Esophagus (tissue), 2 donors: ENCODE measurements at regions not wholly inside any gene's neighbourhood (a gene's known extent, or its start where the extent isn't known, plus 50 kb on each side); places are given as distances from the start of the nearest gene placed in this dataset.

Experiments used
- H3K27ac ChIP-seq, 2 donors: one replicate each; pipeline ENCODE4 v1.5.1; 2013; ENCODE audit warnings: low read depth in 2 of 2, mild to moderate bottlenecking in 2 of 2, inconsistent platforms in 1 of 2, low read length in 1 of 2, moderate library complexity in 1 of 2
- H3K27me3 ChIP-seq, 2 donors: one replicate each; pipeline ENCODE4 v1.6.1; 2013; ENCODE audit warnings: low read length in 2 of 2, control low read depth in 1 of 2, mild to moderate bottlenecking in 1 of 2; ENCODE audit not compliant: insufficient read depth in 2 of 2, control insufficient read depth in 1 of 2
- H3K36me3 ChIP-seq, 2 donors: one replicate each; pipeline ENCODE4 v1.6.1; 2013; ENCODE audit warnings: low read length in 1 of 2; ENCODE audit not compliant: control insufficient read depth in 2 of 2, insufficient read depth in 2 of 2
- H3K4me1 ChIP-seq, 2 donors: one replicate each; pipeline ENCODE4 v1.6.1; 2013; ENCODE audit warnings: low read length in 1 of 2; ENCODE audit not compliant: control insufficient read depth in 2 of 2, insufficient read depth in 2 of 2
- H3K4me3 ChIP-seq, 2 donors: one replicate each; pipeline ENCODE4 v1.5.1; 2013; ENCODE audit warnings: low read length in 2 of 2, mild to moderate bottlenecking in 2 of 2, low read depth in 1 of 2, moderate library complexity in 1 of 2
- H3K9me3 ChIP-seq, 2 donors: one replicate each; pipeline ENCODE4 v1.6.1; 2013; ENCODE audit warnings: mild to moderate bottlenecking in 2 of 2, low read depth in 1 of 2, low read length in 1 of 2, moderate library complexity in 1 of 2; ENCODE audit not compliant: control insufficient read depth in 2 of 2, insufficient read depth in 1 of 2
- WGBS, 2 donors: extraction: QIAGEN DNeasy Blood & Tissue Kit; methylation state at CpG; one replicate each; pipeline ENCODE4 v1.1.7; 2013; 5-methylcytosine and 5-hydroxymethylcytosine counted together
- donor health status: healthy with polysubstance abuse.
- donor health status: Bipolar disorder and iron deficiency.

DNA sequence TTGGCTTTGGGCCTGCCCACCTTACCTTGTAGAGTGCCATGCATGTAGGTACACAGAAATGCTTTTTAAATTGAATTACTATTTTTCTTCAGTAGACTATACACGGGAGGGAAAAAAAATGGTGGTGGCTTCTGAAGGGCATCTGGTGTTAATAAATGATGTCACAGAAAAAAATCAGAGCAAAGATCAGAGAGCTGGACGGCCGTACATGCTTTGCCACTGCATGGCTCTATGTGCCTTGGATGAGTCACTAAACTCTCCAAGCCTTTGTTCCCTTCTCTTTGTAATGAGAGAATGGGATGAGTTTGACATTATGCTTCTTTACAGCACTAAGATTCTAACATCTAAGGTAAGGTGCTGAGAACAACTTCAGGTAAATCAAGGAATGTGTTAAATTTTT, 376.4 kb upstream of the DDHD1 start:
- H3K27me3 ChIP-seq: no peaks in the 10 kb centered on the region
- H3K4me1 ChIP-seq: no peaks in the 10 kb centered on the region
- H3K9me3 ChIP-seq: no peaks in the 10 kb centered on the region
- WGBS, 2 donors: 79 to 81% methylated on average over 3 of the region's 3 CpGs
- H3K27ac ChIP-seq: no peak overlapping the region
- H3K36me3 ChIP-seq: no peaks in the 10 kb centered on the region
- H3K4me3 ChIP-seq: no peak overlapping the region

DNA sequence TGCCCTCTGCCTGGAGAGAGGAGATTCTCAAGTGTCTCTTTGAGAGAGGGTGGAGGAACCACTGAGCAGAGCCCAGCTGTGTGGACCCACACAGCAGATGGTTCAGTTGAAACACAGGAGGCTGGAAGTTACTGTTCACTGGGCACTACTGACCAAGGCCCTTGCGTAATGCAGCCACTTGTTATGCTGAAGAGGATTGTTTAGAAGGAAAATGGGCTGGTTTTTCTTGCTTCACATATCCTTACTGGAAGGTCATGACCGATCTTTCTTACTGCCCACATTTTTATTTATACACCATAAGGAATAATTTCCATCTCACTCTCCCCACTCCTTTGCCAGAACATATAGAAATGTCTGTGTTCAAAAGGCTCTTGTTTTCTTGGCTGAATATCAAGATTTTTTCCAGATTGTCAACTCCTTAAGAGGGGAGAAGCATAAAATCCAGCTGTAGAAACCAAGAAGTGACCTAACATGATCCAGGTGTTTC, 375.1 kb upstream of the DDHD1 start:
- WGBS, 2 donors: 87 to 89% methylated on average over 2 of the region's 2 CpGs
- Histone ChIP-seq H3K4me1 (no peaks in the 10 kb centered on the region), H3K27ac (no peak overlapping the region), H3K4me3 (no peak overlapping the region), H3K36me3 (no peaks in the 10 kb centered on the region), H3K9me3 (no peaks in the 10 kb centered on the region), H3K27me3 (no peaks in the 10 kb centered on the region)

GRCh38 chr14:53526200-53526599, 373.1 kb upstream of the DDHD1 start:
- H3K36me3 ChIP-seq: no peaks in the 10 kb centered on the region
- H3K4me1 ChIP-seq: no peaks in the 10 kb centered on the region
- WGBS, 2 donors: 74 to 75% methylated on average over 3 of the region's 3 CpGs
- H3K9me3 ChIP-seq: no peaks in the 10 kb centered on the region
- H3K27me3 ChIP-seq: no peaks in the 10 kb centered on the region
- no peak overlapping the region for H3K27ac ChIP-seq
- H3K4me3 ChIP-seq: no peak overlapping the region

GRCh38 chr14:53525608-53526007, 372.5 kb upstream of the DDHD1 start:
- Histone ChIP-seq H3K9me3 (no peaks in the 10 kb centered on the region), H3K4me3 (no peak overlapping the region), H3K27ac (no peak overlapping the region), H3K4me1 (no peaks in the 10 kb centered on the region), H3K36me3 (no peaks in the 10 kb centered on the region), H3K27me3 (no peaks in the 10 kb centered on the region)
- 75 to 82% methylated on average over 2 of the region's 2 CpGs for WGBS, 2 donors

DNA sequence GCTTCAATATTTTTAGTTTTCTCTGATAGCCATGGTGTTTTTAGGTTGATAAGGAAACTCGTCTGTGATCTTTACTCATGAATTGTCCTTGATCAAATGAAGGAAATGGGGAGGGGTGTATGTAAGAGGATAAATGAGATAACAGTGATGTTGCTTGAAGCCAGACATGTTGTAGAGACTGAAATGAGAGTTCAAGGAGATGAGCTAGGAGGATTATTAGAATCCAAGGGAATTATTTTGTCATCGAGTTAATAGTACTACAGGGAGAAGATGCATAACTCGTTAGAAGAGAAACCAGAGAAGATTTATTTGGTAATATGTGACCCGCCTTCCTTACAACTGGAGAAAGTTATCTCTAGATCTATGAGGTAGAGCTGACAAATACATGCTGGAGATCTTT, 371.3 kb upstream of the DDHD1 start:
- Histone ChIP-seq H3K4me3 (no peak overlapping the region), H3K27me3 (no peaks in the 10 kb centered on the region), H3K36me3 (no peaks in the 10 kb centered on the region), H3K9me3 (no peaks in the 10 kb centered on the region), H3K27ac (no peak overlapping the region), H3K4me1 (no peaks in the 10 kb centered on the region)
- 82 to 84% methylated on average over 4 of the region's 4 CpGs for WGBS, 2 donors

GRCh38 chr14:53523226-53523625, 370.1 kb upstream of the DDHD1 start:
- Histone ChIP-seq H3K4me3 (no peak overlapping the region), H3K27ac (no peak overlapping the region), H3K9me3 (no peaks in the 10 kb centered on the region), H3K4me1 (no peaks in the 10 kb centered on the region), H3K27me3 (no peaks in the 10 kb centered on the region), H3K36me3 (no peaks in the 10 kb centered on the region)
- WGBS, 2 donors: 82 to 83% methylated on average over 3 of the region's 3 CpGs

DNA sequence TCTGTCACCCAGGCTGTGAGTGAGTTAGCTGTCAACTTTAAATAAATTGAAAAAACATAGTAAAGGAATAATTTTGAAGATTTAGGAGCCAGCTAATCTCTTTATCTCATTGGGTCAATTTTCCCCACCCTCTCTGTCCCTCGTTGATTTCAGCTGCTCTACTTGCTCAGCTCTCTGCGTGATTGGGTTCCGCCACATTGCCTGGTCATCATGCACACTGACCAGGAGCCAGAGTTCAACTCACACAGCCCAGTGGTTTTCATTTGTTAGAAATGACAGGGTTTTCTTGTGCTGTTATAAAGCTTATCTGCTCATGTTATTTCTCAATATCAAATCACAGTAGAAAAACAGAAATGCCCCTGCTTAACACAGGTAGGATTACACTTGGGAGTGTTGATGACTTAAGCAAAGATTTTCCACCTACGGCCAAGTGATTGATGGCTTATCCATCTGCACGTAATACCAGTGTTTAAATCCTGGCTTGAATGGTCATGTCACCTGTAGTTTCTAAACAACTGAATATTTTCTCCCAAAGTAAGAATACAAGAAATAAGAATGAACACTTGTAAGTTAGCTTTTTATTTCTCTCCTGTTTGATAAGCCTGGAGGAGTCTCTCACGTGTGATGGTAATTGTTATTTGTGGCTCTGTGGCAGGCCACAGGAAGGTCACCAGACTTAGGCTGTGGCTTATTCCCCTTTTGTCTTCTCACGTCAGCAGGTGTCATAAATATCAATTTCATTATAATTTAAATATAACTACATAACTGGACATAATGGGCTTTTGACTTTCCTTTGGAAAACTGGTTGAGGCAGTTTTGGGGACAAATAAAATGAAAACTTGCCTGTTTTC, 367.2 kb upstream of the DDHD1 start:
- WGBS, 2 donors: 72 to 77% methylated on average over 7 of the region's 7 CpGs
- no peaks in the 10 kb centered on the region for H3K4me1 ChIP-seq
- H3K27ac ChIP-seq: no peak overlapping the region
- H3K27me3 ChIP-seq: no peaks in the 10 kb centered on the region
- H3K4me3 ChIP-seq: no peak overlapping the region
- H3K36me3 ChIP-seq: no peaks in the 10 kb centered on the region
- H3K9me3 ChIP-seq: no peaks in the 10 kb centered on the region

- Histone ChIP-seq H3K4me1 (no peaks in the 10 kb centered on the region), H3K36me3 (no peaks in the 10 kb centered on the region), H3K4me3 (no peak overlapping the region), H3K27ac (no peak overlapping the region), H3K9me3 (no peaks in the 10 kb centered on the region), H3K27me3 (no peaks in the 10 kb centered on the region)
- WGBS, 2 donors: 56 to 62% methylated on average over 1 of the region's 1 CpG
Observed at GRCh38 chr14:53519137-53519536, 366.0 kb upstream of the DDHD1 start.

GRCh38 chr14:53517270-53517960, 364.3 kb upstream of the DDHD1 start:
- Histone ChIP-seq H3K4me1 (no peaks in the 10 kb centered on the region), H3K36me3 (no peaks in the 10 kb centered on the region), H3K27me3 (no peaks in the 10 kb centered on the region), H3K4me3 (no peak overlapping the region), H3K9me3 (no peaks in the 10 kb centered on the region), H3K27ac (no peak overlapping the region)
- WGBS, 2 donors: 83 to 86% methylated on average over 2 of the region's 2 CpGs
